ENCODE measurements at regions not wholly inside any gene's neighbourhood (a gene's known extent, or its start where the extent isn't known, plus 50 kb on each side); places are given as distances from the start of the nearest gene placed in this dataset.
A peak's percentile ranks its signal among the peaks of the same experiment; 100 is the strongest.

DNA sequence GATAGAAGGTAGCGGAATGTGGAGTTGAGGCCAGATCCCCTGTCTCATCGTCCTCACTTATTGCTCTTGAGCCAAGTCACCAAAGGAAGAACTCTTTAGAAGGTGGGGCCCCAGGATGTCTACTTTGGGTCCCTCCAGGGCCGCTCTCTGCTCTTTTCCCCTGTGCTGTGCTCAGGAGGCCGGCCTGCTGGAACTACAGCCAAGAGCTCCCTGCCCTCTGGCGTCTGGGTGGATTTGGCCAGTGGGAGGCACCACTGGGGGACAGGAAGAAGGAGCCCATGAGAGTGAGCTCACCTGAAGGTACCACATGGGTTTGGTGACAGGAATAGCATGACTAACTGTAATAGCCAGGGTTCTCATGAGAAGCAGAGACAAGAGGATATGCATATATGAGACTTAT is 97.7 kb upstream of the FAM180A start:
- DNase-seq (ENCODE audit: low read depth, low spot score) = no peak
- no peak overlapping the region for H3K27ac Mint-ChIP-seq (ENCODE audit: unreplicated experiment)
- TF ChIP-seq, protein P1, sequence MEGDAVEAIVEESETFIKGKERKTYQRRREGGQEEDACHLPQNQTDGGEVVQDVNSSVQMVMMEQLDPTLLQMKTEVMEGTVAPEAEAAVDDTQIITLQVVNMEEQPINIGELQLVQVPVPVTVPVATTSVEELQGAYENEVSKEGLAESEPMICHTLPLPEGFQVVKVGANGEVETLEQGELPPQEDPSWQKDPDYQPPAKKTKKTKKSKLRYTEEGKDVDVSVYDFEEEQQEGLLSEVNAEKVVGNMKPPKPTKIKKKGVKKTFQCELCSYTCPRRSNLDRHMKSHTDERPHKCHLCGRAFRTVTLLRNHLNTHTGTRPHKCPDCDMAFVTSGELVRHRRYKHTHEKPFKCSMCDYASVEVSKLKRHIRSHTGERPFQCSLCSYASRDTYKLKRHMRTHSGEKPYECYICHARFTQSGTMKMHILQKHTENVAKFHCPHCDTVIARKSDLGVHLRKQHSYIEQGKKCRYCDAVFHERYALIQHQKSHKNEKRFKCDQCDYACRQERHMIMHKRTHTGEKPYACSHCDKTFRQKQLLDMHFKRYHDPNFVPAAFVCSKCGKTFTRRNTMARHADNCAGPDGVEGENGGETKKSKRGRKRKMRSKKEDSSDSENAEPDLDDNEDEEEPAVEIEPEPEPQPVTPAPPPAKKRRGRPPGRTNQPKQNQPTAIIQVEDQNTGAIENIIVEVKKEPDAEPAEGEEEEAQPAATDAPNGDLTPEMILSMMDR (conservative IDR thresholded peaks at IDR 0.05) = no peak
- no peak overlapping the region for H3K4me3 Mint-ChIP-seq
- H3K4me1 Mint-ChIP-seq = no peaks in the 10 kb centered on the region
- no peaks in the 10 kb centered on the region for H3K27me3 Mint-ChIP-seq (ENCODE audit: low read depth)
- H3K36me3 Mint-ChIP-seq (ENCODE audit: low read depth) = no peaks in the 10 kb centered on the region
- peaks cover 2% of the 10 kb centered on the region for H3K9me3 Mint-ChIP-seq

DNA sequence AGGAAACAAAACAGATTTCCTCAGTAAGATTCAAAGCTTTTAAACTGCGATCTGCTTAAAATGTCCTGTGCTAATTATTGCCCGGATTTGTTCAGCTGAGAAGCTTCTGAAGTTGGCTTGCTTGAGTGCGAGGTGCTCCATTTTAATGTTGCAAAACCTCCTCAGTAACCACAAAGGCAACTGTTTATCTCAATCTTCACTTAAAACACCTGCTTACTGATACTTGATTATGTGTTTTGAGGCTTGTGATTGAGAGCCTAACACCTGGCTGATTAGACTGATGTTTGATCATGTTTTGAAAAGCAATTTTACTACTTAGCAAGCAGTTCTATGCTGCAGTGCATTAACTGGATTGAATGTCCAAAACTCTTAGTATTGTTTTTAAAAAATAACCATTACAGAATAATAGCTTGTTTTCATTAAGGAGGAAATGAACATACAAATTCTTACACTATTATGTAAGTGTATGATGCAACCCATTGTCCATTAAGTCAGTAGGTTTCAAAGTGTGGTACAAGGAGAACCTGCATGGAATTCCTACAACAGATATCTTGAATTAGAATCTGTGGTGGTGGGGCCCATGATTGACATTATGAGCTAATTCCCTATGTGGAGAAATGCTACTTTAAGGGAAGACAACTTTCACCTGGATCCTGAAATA is 96.9 kb upstream of the FAM180A start:
- Mint-ChIP-seq H3K9me3 (peaks cover 2% of the 10 kb centered on the region), H3K36me3 (ENCODE audit: low read depth) (no peaks in the 10 kb centered on the region), H3K4me1 (no peaks in the 10 kb centered on the region), H3K27me3 (ENCODE audit: low read depth) (no peaks in the 10 kb centered on the region), H3K4me3 (no peak overlapping the region), H3K27ac (ENCODE audit: unreplicated experiment) (no peak overlapping the region)
- TF ChIP-seq, protein P1 (conservative IDR thresholded peaks at IDR 0.05) = no peak
- DNase-seq (ENCODE audit: low read depth, low spot score) = no peak

DNA sequence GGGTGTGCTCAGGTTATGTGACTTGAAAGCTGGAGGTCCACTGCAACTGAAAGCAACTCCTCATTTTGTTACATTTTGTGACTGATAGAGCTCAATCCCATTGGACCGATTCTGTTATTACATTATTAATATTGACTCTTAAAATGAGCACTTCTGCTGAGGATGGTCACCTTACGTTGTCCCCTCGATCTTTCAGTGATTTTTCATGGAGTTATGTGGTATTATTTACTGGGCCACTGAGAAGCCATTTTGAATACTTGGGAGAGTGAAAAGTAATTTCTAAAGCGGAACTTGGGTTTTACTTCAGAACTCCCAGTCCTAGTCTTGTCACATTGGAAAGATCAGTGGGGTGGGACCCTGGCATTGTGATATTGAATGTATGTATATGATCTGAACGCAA is 96.3 kb upstream of the FAM180A start:
- TF ChIP-seq, protein P1 (conservative IDR thresholded peaks at IDR 0.05) = no peak
- Mint-ChIP-seq H3K9me3 (peaks cover 2% of the 10 kb centered on the region), H3K27me3 (ENCODE audit: low read depth) (no peaks in the 10 kb centered on the region), H3K4me3 (no peak overlapping the region), H3K36me3 (ENCODE audit: low read depth) (no peaks in the 10 kb centered on the region), H3K4me1 (no peaks in the 10 kb centered on the region), H3K27ac (ENCODE audit: unreplicated experiment) (no peak overlapping the region)
- DNase-seq (ENCODE audit: low read depth, low spot score) = no peak

DNA sequence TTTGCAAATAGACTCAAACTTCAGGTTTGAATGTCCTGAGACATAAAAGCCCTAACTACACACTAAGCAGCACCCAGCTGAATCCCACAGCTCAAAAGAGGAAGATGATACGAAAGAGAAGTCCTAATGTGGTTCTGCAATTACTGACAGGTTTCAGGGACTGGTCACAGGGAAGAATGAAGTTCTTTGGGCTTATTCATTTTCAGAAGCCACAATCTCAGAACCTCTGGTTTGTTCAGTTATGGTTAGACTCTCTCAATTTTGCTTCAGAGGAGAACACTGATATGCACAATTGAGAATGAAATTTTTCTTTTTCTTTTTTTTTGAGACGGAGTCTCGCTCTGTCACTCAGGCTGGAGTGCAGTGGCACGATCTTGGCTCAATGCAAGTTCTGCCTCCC is 94.6 kb upstream of the FAM180A start:
- H3K4me3 Mint-ChIP-seq = no peak overlapping the region
- TF ChIP-seq, protein P1 (conservative IDR thresholded peaks at IDR 0.05) = no peak
- peaks cover 2% of the 10 kb centered on the region for H3K9me3 Mint-ChIP-seq
- H3K27ac Mint-ChIP-seq (ENCODE audit: unreplicated experiment) = no peak overlapping the region
- H3K27me3 Mint-ChIP-seq (ENCODE audit: low read depth) = no peaks in the 10 kb centered on the region
- H3K36me3 Mint-ChIP-seq (ENCODE audit: low read depth) = no peaks in the 10 kb centered on the region
- no peak for DNase-seq (ENCODE audit: low read depth, low spot score)
- no peaks in the 10 kb centered on the region for H3K4me1 Mint-ChIP-seq

DNA sequence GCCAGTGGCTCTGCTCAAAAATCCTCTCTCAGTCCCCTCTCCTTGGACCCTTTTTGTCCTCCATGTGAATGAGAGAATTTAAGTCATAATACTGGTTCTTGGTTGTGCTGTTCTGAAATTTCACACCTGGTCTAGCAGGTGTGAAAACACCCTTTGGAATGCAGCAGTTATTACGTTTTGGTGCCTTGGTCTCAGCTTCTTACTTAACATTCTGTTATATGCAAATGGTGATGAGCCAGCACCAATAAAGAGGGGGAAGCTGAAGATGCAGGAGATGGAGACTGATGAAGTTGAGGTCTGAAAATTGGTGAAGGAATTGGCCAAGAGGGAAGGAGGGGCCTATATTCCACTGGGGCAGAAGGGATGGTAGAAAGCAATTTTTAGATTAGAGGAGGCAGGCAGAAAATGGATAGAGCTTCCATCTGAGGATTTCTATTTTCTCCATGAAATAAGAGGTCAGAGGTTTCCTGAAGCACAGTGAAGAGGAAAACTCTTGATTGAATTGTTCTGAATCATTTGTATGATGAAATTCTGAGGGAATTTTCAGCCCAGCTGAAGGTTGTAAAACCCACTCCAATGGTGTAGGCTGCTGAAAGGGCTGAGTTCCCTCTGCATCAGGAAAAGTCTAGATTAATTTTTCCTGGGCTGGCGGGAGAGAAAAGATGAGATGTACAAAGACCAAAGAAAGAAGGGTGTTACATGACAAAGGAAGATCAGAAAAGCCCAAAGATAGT is 94.0 kb upstream of the FAM180A start:
- H3K36me3 Mint-ChIP-seq (ENCODE audit: low read depth) = no peaks in the 10 kb centered on the region
- TF ChIP-seq, protein P1 (conservative IDR thresholded peaks at IDR 0.05) = no peak
- H3K9me3 Mint-ChIP-seq = peaks cover 2% of the 10 kb centered on the region
- DNase-seq (ENCODE audit: low read depth, low spot score) = no peak
- no peaks in the 10 kb centered on the region for H3K4me1 Mint-ChIP-seq
- peak overlapping the region; percentile 15 for H3K27ac Mint-ChIP-seq (ENCODE audit: unreplicated experiment)
- H3K4me3 Mint-ChIP-seq = no peak overlapping the region
- H3K27me3 Mint-ChIP-seq (ENCODE audit: low read depth) = no peaks in the 10 kb centered on the region
